SK-N-SH treated with all-trans-retinoic acid at 6 μM for 48 hours (cell line): ENCODE measurements at regions not wholly inside any gene's neighbourhood (a gene's known extent, or its start where the extent isn't known, plus 50 kb on each side); places are given as distances from the start of the nearest gene placed in this dataset.

Source experiments
- CSDC2 ChIP-seq: fragments of 250-450 bp; sonication (Bioruptor Pico); IDR thresholded peaks from 2 replicates; pipeline ENCODE4 v1.5.0; 2020; ENCODE audit warnings: mild to moderate bottlenecking, moderate library complexity
- TF ChIP-seq, protein P1 (sequence below): fragments of 250-450 bp; sonication (Bioruptor Pico); IDR thresholded peaks from 2 replicates; pipeline ENCODE4 v1.8.0; 2021; ENCODE audit warnings: low read depth, mild to moderate bottlenecking, moderate library complexity, borderline replicate concordance
- TF ChIP-seq, protein P2 (sequence below): fragments of 250-450 bp; sonication (Bioruptor Pico); IDR thresholded peaks from 2 replicates; pipeline ENCODE4 v1.5.1; 2020; ENCODE audit warnings: low read depth, mild to moderate bottlenecking, moderate library complexity

DNA sequence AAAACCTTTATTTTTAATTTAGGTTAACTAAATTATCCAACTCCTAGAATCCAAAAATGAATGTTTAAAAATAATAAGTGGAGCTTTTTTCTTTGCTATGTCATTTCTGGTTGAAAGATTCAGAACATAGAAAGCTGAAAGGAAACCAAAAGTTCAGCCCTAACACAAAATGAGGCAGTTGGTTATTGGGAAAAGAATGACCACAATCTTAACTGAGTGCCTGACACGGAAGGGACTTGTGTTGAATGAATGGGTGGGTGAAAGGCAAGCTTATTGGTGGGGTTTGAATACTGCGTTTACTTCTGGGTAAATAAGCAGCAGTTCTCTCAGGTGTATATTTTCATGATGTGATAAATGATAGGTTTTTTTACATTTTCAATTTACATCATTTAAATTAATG lies 243.5 kb downstream of the IRX1 start:
- TF ChIP-seq, protein P1, sequence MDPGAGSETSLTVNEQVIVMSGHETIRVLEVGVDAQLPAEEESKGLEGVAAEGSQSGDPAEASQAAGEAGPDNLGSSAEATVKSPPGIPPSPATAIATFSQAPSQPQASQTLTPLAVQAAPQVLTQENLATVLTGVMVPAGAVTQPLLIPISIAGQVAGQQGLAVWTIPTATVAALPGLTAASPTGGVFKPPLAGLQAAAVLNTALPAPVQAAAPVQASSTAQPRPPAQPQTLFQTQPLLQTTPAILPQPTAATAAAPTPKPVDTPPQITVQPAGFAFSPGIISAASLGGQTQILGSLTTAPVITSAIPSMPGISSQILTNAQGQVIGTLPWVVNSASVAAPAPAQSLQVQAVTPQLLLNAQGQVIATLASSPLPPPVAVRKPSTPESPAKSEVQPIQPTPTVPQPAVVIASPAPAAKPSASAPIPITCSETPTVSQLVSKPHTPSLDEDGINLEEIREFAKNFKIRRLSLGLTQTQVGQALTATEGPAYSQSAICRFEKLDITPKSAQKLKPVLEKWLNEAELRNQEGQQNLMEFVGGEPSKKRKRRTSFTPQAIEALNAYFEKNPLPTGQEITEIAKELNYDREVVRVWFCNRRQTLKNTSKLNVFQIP (CRISPR knock-in tag) = no peak
- TF ChIP-seq, protein P2, sequence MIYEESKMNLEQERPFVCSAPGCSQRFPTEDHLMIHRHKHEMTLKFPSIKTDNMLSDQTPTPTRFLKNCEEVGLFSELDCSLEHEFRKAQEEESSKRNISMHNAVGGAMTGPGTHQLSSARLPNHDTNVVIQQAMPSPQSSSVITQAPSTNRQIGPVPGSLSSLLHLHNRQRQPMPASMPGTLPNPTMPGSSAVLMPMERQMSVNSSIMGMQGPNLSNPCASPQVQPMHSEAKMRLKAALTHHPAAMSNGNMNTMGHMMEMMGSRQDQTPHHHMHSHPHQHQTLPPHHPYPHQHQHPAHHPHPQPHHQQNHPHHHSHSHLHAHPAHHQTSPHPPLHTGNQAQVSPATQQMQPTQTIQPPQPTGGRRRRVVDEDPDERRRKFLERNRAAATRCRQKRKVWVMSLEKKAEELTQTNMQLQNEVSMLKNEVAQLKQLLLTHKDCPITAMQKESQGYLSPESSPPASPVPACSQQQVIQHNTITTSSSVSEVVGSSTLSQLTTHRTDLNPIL = no peak
- no peak for TF ChIP-seq CSDC2 (CRISPR knock-in tag)
